ENCODE measurements at regions not wholly inside any gene's neighbourhood (a gene's known extent, or its start where the extent isn't known, plus 50 kb on each side); places are given as distances from the start of the nearest gene placed in this dataset.

DNA sequence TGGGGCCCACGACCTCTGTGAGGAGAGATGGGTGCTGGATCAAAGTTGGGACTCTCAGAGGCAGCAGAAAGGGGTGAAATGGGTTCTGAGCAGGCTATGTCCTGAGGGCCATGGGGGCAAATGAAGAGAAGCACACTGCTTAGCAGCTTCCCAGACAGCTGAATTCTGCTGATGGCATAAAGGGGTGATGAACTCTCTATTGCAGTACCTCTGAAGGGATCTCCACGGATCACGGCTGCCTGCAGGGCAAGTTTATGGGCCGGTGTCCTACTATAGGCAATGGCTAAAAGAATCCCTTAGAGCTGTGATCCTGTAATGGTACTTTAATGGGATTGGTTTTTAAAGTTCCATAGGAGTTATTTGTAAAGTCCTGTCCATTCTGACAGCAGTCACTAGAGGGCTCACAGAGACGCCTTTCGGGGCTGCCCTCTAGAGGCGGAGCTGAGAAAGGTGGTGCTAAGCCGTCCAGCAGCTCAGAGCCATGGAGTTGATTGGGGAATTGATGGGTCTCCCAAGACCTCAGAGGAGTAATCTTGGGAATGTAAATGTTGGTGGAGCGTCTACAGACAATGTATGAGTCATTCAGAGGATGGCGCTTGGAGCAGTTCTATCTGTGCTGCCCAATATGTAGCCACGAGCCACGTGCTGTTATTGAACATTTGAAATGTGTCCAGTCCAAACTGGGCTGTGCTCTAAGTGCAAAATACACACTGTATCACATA, 287.3 kb downstream of the COG6 start:
- peak; percentile 73 for DNase-seq

DNA sequence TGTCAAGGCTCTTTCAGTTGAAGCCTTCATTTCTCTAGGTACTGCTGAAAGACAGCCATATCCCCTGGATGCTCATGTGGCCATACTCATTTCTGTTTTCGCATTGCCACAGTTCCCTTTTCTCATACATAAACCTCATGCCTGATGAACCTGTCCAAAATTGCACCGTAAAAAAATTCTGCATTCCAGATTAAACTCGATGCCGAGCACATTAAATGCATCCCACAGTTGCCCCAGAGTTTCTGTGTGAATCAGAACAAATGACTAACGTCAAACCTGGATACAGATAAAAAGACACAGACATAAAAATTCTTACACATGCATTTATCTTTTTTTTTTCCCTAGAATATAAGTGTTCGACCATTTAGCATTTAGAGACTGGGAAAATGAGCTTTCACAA, 288.2 kb downstream of the COG6 start:
- DNase-seq: no peak

DNA sequence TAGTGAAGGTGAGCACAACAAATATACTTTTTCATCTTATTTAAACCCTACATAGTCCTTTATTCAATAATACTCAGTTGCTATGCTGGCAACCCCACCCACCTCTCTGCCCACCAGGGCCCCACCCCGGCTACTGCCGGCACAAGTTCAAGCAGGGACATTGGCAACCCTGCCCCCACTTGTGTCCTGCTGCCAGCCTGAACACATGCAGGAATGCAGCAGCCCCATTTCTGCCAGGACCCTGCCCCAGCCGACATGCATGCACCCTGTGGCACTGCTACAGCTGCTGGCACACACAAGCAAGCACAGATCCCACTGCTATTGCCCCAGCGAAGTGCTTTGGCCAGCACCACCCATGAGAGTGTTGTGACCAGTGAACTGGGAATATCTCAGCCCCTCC, 289.8 kb downstream of the COG6 start:
- no peak for DNase-seq

DNA sequence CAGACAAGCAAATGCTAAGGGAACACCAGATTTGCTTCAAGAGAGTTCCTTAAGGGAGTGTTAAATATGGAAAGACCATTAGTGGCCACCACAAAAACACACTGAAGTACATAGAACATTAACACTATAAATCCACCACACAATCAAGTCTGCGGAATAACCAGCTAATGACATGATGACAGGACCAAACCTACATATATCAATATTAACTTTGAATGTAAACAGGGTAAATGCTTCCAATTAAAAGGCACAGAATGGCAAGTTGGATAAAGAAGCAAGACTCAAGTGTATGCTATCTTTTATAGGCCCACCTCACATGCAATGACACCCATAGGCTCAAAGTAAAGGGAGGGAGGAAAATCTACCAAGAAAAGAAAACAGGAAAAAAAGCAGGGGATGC, 291.3 kb downstream of the COG6 start:
- no peak for DNase-seq

DNA sequence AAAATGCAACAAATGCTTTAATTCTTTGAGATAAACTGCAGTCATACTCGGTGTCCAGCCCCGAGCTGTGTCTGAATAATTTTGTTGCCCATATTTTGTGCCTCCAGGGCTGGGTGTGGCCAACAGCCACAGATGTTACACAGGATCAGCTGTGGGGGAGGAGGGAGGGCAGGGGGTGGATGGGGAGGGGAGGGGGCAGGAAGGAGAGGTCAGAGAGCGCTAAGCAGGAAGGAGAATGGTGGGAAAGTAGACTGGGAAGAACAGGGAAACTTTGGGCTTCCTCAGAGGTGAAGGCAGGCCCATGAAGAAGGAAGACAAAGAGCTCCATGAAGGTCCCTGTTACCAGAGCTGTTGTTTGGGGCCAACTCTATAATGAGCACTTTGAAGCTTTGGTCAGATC, 295.8 kb downstream of the COG6 start:
- DNase-seq: no peak

DNA sequence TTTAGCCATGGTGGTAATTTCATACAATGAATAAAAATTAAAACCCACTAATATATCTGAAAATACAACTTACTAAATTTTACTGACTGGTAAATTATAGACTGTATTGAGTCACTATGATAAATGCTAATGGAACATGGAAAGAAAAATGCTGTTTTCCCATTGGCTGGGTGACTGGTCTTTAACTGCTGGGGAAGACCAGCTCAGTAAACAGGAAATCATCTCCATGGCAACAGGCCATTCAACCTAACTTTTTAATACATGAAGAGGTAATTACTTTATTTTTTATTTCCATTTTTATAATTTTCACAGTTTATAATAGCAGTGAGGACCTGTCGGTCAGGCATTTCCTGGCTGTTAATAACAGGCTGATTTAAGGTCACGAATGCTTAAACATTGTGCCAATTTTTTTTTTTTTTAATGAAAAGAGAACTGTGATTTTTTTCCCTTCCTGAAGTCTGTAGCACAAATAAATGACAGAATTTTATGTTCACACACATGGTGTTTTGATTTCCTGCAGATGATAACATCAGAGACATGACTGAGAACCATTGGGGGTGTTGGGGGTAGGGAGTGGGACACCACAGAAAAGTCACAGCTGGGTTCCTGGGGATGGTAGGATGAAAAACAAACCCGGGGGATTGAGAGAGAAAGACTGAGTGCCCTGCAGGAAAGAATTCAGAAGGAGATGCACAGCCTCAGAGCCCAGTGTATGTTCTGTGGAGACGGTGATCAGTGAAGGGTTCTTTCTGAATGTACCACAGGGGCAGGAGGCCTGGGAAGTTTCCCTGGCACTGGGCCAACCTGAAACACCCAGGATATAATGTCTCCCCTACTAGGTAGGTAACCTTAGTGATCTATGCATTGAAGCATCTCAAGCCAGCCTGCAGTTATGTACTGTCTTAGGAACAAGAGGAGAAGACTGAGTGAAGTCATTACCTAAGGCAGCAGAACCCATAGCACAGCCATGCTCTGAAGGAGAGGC, 297.1 kb downstream of the COG6 start:
- DNase-seq: no peak

DNA sequence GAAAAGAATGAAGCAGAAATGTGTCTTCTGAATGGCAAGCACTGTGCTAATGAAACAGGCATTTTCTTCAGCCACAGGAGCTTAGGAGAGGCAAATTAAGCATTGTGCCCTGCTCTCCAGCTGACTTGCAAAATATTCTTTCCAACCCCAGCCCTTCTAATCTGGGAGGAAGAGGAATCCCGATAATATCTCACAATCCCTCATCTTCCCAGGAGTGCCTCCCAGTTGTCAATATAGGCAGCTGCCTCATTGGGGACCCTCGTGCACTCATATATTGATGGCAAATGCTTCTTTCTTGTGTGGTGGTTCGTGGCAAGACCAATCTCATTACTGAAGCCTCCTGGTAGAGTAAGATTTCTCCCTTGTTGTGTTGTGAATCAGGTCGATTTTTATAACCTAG, 299.0 kb downstream of the COG6 start:
- DNase-seq: no peak

DNA sequence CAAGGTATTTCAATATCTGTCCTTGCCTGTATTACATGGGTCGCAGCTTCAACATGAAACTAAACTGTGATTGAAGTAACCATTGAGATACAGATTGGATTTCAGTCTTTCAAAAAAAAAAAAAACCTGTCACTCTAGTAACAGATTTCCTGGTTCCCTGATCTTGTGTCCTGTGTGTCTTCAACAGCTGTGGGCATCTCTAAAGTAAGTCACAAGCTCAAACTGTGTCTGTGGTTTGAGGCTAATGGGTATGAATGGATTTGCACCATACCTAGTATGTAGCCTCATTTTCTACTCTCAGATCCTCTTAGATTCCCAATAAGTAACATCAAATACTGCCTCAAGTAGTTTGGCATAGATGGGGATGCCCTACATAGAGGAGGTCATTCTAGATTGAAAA, 300.1 kb downstream of the COG6 start:
- DNase-seq: no peak

DNA sequence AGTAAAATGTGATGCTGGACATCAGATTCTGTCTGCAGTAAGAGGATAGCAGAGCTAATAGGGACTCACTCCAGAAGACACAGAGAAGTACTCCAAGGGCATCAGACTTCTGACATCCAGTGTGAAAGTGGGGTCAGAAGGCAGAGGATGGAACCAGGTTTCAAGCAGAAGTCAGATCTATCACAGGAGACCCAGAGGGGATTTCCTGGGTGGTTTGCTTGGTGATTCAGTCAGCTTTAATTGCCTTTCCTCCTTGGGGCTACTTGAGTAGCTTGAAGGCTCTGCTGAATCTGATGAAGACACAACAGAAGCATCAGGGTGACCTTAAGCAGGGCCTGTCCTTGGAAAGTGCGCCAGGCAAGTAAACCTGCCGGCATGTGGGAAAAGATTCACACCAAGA, 300.6 kb downstream of the COG6 start:
- DNase-seq: no peak

DNA sequence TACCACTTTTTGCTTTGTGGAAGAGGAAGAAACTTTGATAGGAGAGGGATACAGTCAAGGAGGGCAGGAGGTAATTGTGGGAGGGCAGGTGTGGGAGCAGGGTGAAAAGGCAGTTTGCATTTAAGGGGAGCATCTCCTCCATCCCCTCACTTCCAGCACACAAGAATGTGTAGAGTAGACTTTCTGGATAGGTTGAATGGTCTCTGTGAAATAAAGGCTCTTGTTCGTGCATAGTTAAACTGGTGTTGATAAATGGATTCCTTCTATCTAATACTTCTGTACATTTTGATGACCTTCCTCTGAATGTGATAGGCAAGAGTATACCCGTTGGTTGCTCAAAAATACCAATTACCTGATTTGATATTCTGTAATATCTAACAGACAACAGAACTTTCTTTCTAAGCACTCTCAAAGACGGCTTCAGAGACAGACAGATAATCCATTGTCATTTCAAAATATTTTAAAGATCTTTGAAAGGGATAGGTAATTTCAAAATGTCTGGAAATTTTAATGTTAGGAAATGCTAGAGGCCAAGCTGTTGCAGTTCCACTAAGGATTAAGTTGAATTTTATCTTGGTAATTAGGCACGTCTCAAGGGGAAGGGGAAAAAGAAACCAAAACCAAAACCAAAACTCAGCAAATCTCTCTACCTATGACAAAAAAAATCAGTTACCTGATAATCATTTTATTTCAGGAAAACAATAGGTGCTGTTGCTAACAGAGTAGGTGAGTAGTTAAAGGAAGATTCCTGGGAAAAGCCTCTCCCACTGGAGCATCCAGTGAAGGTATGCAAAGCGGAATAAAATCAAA, 302.6 kb downstream of the COG6 start:
- DNase-seq: no peak

DNA sequence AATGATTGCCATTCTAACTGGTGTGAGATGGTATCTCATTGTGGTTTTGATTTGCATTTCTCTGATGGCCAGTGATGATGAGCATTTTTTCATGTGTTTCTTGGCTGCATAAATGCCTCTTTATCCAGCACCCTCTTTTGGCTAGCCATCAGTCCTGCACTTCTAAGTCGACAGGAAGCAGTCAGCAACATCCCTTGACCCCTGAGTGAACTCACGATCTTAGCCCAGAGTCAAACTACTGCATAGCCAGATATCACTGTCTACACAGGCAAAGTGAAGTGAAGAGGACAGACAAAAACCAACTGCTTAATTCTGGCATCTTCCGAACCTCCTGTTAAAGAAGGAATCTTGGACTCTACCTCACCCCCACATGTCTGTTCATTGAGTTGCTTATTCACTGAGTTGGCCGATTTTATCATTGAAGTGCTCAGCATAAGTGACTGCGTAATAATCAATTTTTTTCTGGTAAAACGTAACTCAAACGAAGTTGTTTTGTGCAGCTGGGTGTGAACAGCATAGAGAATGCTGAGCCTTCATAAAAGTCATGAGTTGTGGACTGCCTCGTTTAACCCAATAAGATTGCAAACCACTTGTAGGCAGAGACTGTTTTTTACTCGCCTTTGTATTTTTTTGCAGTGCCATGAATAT, 304.2 kb downstream of the COG6 start:
- no peak for DNase-seq

DNA sequence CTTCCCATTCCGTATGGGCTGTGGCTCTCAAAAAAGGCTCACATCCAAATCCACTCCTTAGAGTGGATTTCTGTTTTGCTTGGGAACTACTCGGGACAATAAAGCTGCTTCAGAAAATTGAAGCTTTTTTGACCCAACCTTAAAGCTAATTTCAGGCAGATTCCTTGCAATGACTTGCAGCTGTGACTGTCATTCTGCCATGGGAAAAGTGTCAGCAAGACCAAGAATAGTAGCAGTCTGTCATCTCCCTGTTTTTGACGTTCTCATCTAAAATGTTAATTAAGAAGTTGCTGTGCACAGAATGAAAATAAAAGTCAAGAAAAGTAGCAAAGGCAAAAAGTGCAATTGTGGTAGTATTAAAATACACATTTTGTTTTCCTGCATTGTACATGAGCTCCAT, 304.7 kb downstream of the COG6 start:
- DNase-seq: no peak

DNA sequence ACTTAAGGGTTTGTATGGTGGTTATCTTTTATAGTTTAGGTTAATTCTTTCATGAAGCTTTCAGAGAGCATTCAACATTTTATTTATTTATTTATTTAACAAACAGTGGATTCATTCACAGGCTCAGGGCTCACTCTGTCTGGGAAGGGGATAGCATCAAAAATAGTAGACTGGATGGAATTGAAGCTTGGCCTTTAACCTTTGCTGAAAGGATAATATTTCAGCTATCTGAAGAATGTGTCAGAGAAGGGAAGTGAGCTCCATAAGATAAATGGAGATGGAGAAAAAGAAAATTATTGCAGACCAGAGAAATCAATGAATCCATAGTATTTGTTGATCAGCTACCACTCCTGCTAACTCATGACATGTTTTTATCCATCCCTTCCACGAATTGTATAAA, 305.6 kb downstream of the COG6 start:
- DNase-seq: no peak

DNA sequence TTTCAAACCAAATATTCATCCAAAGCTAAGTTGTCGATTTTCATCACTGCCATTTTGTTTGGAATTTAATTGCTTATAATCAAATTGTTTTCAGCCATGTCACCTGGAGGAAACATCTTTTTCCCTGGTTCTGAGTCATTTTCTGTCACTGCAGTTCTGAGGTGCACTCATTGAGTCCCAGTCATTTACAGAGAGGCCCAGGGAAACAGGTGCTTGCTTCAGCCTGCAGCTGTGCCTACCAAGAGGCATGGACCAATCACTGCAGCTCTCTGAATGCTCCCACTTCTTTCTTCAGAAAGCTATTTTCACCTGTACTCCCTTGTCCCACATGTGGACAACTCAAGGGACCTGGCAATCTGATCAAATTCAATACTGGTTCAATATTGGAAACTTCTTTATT, 308.1 kb downstream of the COG6 start:
- no peak for DNase-seq

DNA sequence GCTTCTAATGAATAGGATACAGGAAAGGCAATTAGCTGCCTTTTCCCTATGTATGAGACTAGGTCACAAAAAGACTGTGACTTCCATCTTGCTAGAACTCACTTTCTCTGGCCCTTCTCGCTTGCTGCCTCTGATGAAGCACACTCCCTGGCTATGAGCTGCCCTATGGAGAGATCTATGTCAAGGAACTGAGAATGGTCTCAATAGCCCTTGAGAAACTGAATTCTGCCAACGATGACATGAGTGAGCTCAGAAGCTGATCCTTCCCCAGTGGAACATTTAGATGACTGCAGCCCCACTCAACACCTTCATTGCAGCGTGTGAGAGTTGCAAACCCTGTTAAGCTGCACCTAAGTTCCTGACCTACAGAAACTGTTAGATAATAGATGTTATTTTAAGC, 309.8 kb downstream of the COG6 start:
- no peak for DNase-seq

DNA sequence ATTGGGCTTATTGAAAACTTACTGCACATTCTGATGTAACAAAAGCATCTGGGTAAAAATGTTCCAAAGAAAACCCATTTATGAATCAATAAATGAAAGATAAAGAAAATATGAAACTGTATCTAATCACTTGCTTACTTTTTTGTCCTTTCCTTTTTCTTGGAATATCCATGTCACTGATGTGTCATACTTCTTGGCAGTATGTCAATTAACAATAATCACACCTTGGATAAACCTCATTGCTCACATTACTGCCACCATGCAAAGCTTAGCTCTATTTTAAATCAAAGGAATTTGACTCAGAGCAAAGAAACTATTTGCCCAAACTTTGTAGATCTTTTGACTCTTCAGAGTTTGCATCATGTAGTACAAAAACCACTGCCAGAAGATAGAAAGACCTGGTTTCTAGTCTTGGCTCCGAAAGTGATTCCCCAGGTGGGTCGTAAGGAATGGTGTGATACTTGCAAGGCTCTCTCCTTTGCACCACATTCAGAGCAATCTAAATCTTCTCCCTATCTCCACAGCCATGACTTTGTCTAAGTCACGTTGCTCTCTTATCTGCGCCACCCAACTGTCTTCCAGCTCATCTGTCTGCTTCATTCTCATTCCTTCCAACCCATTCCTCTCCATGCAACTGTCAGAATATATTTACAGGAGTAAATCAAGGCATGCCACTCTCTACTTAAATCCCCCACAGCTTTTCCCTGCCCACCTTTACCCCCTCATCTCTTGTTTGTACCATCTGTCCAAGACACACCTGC, 311.9 kb downstream of the COG6 start:
- peak; percentile 5 for DNase-seq

DNA sequence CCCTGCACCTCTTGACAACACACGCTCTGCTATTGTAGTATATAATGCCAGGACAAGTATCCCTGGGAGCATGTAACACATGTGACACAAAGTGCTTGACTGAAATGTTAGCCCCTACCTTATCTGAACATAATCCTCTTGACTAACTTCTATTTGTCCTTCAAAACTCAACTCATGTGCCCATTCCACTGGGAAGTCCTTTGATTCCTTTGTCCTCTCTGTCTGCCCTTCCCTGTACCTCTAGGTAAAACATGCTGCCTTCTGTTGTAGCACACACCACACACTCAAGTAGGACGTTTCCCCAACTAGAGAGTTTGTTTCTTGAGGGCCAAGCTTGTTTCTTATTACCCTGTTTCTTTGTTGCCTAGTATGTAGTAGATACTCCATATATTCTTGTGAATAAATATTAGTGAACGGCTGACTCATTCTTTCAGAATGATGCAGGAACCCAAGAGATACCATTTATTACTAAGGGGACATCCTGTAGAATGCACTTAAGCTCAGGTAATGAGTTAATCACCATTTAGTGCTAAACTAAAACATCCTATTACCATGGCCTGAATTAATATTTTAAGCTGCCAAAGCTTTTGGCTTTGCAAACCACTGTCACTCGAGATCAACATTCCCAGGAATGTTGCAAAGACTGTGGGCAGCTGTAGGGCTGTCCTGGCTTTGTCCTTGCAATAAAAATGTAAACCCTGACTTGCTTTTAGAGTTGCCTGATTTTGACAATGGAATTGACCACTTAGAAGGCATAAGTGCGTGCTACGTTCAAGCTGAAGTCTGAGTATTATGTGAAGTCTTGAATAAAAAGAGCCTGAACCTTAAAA, 313.4 kb downstream of the COG6 start:
- DNase-seq: no peak

DNA sequence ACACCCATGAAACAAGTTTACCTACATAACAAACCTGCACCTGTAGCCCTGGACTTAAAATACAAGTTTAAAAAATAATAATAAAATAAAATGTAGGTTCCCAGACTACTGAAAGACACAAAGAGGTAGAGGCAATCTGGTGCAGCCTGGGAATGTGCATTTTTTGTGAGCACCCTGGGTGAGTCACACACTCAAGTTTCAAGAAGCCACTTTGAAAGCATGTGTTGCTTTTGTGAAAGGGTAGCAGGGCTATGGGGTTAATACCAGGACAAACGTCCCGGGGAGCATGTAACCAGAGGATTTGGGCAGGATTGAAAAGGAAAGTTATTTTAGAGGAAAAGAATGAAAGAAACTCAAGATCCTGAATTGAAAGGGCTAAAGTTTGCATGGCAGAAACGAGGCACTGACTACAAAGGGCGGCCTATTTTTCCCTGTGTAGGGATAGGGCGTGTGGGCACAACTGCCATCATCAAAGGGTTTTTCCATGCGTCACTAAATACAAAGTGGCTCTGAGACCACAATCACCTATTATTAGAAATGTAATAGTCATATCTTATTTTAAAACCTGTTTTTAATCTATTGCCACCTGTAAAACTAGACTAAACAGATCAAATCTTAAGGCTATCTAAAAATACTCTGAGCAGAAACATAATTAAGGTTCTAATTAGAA, 314.9 kb downstream of the COG6 start:
- DNase-seq: no peak

DNA sequence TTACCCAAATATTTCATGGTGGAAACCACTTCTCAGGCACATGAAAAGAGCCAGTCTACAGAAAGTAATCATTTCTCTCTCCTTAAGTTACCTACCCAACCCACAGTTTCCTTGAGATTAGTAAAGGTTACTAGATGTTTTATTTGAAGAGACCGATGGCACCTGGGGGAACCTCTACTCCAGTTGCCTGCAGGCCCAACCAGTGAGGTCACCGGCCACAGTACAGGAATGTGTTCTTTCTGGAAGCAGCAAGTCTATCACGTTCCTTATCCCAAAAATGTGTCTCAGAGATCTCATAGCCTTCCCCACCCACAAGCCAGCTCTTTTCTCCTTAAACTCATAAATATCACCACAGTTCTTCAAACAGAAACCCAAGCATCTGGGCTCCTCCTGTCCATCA, 316.1 kb downstream of the COG6 start:
- no peak for DNase-seq

DNA sequence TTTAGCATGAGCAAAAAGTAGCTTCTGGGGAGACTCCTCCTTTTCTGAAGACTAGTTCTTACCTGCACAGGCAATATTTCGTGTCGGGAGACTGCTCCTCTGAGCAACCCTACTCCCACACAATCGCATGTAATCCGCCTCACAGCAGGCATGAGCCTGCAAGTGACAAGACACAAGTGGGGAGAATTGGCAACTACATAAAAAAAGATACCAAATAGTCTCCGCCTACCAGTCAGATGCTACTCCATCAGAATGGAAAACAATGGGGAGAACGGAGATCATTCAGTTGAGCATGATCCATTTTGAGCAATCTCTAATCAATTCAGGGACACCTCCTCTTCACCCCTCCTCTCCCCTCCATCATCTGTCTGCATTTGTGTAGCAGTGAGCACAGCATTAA, 321.0 kb downstream of the COG6 start:
- no peak for DNase-seq

DNA sequence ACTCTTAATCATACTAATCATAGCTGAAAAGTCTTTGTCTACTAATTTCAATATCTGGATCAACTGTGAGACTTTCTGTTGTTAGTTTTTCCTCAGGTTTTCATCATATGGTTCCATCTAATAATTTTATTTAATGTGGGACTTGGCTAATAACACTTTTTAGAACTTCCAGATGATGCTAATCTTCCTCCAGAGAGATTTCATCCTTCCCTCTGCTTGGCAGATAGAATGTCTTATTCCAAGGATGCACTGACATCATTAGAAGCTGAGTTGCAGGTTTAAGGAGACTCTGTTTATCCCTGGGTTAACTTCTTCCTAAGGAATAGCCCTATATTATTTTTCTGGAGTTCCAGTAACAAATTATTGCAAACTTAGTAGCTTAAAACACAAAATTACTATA, 325.6 kb downstream of the COG6 start:
- no peak for DNase-seq

Measured in hematopoietic multipotent progenitor cell treated with erythropoietin and hydrocortisone succinate and interleukin-3 and kit ligand, for 8 days (in vitro differentiated cells).